Tibial nerve (tissue), 4 donors: ENCODE measurements at regions not wholly inside any gene's neighbourhood (a gene's known extent, or its start where the extent isn't known, plus 50 kb on each side); places are given as distances from the start of the nearest gene placed in this dataset.

Experiments
- DNase-seq, 2 donors: peaks; one replicate each; pipeline ENCODE4 v3.0.0-alpha.2; 2019; ENCODE audit warnings: low spot score in 2 of 2
- H3K27ac ChIP-seq, 4 donors: fragments of 200-600 bp; sonication (generic) in 3 of 4; one replicate each; pipeline ENCODE4 v1.5.1; 2017 to 2019; ENCODE audit warnings: mild to moderate bottlenecking in 1 of 4
- H3K27me3 ChIP-seq, 2 donors: fragments of 200-600 bp; sonication (generic) in 1 of 2; one replicate each; pipeline versions ENCODE4 v1.5.1 to v1.6.0; 2017 to 2019
- H3K36me3 ChIP-seq, 3 donors: fragments of 200-600 bp; sonication (generic); one replicate each; pipeline ENCODE4 v1.5.1; 2018 to 2019
- H3K4me1 ChIP-seq, 4 donors: fragments of 200-600 bp; sonication (generic) in 3 of 4; one replicate each; pipeline ENCODE4 v1.5.1; 2017 to 2019
- H3K4me3 ChIP-seq, 4 donors: fragments of 200-600 bp; sonication (generic) in 3 of 4; one replicate each; pipeline ENCODE4 v1.5.1; 2017 to 2019; ENCODE audit warnings: mild to moderate bottlenecking in 1 of 4, moderate library complexity in 1 of 4
- H3K9me3 ChIP-seq, 4 donors: fragments of 200-600 bp; sonication (generic) in 3 of 4; one replicate each; pipeline ENCODE4 v1.5.1; 2017 to 2019
- EP300 ChIP-seq, 2 donors: sonication (generic); formaldehyde crosslinking; IDR thresholded peaks; one replicate each; pipeline ENCODE4 v1.6.1; 2017; ENCODE audit warnings: antibody characterized with exemption in 2 of 2, mild to moderate bottlenecking in 1 of 2
- POLR2A ChIP-seq, 2 donors: fragments of 450-650 bp; IDR thresholded peaks; one replicate each; pipeline ENCODE4 v1.6.1; 2017; ENCODE audit warnings: antibody characterized with exemption in 2 of 2, mild to moderate bottlenecking in 2 of 2, moderate library complexity in 2 of 2
- WGBS, 2 donors: methylation state at CpG; one replicate each; pipeline ENCODE4 v1.1.5; 2018; 5-methylcytosine and 5-hydroxymethylcytosine counted together
- TF ChIP-seq, protein P1 (sequence below), 5 experiments: fragments of 200-600 bp in 3 of 5; fragments of 450-650 bp in 2 of 5; sonication (generic) in 3 of 5; IDR thresholded peaks; one replicate each; pipeline ENCODE4 v1.5.1; 2016 to 2019; ENCODE audit warnings: antibody characterized with exemption in 5 of 5, mild to moderate bottlenecking in 3 of 5, moderate library complexity in 2 of 5

DNA sequence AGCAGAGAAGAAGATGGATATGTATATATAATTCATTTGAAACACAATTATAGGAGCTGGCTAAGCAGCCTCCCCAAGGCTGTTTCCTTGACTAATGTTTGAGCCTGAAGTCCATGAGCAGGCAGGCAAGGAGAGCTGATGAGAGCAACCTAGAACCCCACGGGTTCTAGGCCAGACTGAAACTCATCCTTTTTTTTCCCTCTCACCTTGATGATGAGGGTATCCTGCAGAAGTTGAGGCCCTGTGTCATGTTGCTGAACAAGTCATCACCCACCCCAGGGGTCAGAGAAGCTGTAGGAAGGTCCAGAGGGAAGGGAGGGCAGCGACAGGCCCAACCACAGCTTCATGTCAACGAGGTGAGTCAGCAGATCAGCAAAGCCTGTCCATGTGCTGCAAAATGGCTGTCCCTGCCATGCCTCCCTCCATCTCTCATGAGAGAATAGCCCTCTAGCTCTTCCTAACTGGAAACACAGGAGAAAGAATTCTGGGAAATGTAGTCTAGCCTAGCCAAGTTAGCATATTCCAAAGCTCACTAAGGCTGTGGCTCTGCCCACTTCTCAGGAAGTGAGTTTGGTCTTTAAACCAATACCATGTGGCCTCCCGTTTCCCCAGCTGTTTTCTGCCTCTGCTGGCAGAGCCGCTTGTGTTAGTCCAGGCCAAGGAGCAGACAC is 91.3 kb upstream of the DTNBP1 start:
- no peak for DNase-seq

DNA sequence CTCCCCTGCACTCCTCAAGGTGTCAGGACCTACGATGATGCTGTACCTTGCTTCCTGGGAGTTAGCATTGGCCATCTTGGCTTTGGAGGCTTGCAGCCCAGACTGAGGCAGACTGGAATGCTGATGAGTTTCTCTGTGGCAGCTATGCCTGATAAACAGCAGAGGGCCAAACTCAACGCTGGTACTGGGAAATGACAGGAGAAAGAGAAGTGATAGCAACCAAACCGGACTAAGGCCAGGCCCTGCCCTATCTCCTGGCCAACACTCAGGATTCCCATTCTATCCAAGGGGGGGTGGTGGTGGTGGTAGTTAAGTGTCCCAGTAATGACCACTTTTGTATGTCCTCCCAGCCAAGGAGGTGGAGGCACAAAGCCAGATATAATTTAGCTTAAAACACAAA is 90.0 kb upstream of the DTNBP1 start:
- no peak for DNase-seq
- Histone ChIP-seq H3K4me1 (peaks cover 0 to 6% (median 0%) of the 10 kb centered on the region in 4 donors), H3K36me3 (no peaks in the 10 kb centered on the region), H3K27me3 (no peaks in the 10 kb centered on the region), H3K27ac (no peak overlapping the region), H3K9me3 (no peaks in the 10 kb centered on the region), H3K4me3 (no peak overlapping the region)
- 70 to 75% methylated on average over 3 of the region's 3 CpGs for WGBS, 2 donors
- TF ChIP-seq POLR2A (IDR thresholded peaks at IDR 0.05) (no peak), EP300 (IDR thresholded peaks at IDR 0.05) (no peak)
- TF ChIP-seq, protein P1, sequence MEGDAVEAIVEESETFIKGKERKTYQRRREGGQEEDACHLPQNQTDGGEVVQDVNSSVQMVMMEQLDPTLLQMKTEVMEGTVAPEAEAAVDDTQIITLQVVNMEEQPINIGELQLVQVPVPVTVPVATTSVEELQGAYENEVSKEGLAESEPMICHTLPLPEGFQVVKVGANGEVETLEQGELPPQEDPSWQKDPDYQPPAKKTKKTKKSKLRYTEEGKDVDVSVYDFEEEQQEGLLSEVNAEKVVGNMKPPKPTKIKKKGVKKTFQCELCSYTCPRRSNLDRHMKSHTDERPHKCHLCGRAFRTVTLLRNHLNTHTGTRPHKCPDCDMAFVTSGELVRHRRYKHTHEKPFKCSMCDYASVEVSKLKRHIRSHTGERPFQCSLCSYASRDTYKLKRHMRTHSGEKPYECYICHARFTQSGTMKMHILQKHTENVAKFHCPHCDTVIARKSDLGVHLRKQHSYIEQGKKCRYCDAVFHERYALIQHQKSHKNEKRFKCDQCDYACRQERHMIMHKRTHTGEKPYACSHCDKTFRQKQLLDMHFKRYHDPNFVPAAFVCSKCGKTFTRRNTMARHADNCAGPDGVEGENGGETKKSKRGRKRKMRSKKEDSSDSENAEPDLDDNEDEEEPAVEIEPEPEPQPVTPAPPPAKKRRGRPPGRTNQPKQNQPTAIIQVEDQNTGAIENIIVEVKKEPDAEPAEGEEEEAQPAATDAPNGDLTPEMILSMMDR (IDR thresholded peaks at IDR 0.05) = no peak

More for the DNA sequence above, 91.3 kb upstream of the DTNBP1 start:
- H3K9me3 ChIP-seq = no peaks in the 10 kb centered on the region
- TF ChIP-seq POLR2A (IDR thresholded peaks at IDR 0.05) (no peak), EP300 (IDR thresholded peaks at IDR 0.05) (no peak)
- TF ChIP-seq, protein P1 (IDR thresholded peaks at IDR 0.05) = no peak
- H3K4me3 ChIP-seq = no peak overlapping the region
- no peaks in the 10 kb centered on the region for H3K27me3 ChIP-seq
- H3K27ac ChIP-seq = no peak overlapping the region
- H3K36me3 ChIP-seq = no peaks in the 10 kb centered on the region
- 79 to 80% methylated on average over 5 of the region's 5 CpGs for WGBS, 2 donors
- H3K4me1 ChIP-seq = peaks cover 0 to 6% (median 0%) of the 10 kb centered on the region in 4 donors

DNA sequence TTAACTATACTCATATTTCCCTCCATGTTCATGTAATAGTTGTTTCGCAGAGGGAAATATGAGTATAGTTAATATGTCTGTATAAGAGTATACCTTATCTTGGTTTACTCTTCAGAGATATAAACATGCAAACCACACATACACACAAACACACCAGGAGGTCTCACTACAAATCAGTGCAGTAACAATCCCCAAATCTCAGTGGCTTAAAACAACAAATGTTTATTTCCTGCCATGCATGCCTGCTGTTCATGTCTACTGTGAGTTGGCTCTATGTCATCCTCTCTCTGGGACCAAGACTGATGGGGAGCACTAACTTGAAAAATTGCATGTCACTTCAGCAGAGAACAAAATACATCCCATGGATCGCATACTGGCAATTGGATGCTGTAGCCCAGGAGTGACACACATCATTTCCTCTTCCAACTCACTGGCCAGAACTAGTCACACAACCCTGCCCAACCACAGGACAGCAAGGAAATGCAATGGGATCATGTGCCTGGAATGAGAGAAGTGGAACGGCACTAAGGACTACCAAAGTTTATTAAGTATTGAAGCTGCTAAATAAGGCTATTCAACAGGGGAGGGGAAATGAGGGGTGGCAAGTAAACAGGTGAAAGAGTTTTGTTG is 89.0 kb upstream of the DTNBP1 start:
- H3K4me1 ChIP-seq = peaks cover 0 to 6% (median 0%) of the 10 kb centered on the region in 4 donors
- H3K36me3 ChIP-seq = no peaks in the 10 kb centered on the region
- no peak overlapping the region for H3K4me3 ChIP-seq
- H3K27me3 ChIP-seq = no peaks in the 10 kb centered on the region
- no peaks in the 10 kb centered on the region for H3K9me3 ChIP-seq
- TF ChIP-seq, protein P1 (IDR thresholded peaks at IDR 0.05) = no peak
- TF ChIP-seq EP300 (IDR thresholded peaks at IDR 0.05) = no peak
- TF ChIP-seq POLR2A (IDR thresholded peaks at IDR 0.05) = no peak
- H3K27ac ChIP-seq = no peak overlapping the region
- 61 to 85% methylated on average over 3 of the region's 3 CpGs for WGBS, 2 donors
- DNase-seq = no peak

GRCh38 chr6:15748341-15748740 is 85.5 kb upstream of the DTNBP1 start:
- TF ChIP-seq, protein P1 (IDR thresholded peaks at IDR 0.05) = no peak
- TF ChIP-seq POLR2A (IDR thresholded peaks at IDR 0.05) = no peak
- no peak for TF ChIP-seq EP300 (IDR thresholded peaks at IDR 0.05)
- 92 to 93% methylated on average over 4 of the region's 4 CpGs for WGBS, 2 donors

DNA sequence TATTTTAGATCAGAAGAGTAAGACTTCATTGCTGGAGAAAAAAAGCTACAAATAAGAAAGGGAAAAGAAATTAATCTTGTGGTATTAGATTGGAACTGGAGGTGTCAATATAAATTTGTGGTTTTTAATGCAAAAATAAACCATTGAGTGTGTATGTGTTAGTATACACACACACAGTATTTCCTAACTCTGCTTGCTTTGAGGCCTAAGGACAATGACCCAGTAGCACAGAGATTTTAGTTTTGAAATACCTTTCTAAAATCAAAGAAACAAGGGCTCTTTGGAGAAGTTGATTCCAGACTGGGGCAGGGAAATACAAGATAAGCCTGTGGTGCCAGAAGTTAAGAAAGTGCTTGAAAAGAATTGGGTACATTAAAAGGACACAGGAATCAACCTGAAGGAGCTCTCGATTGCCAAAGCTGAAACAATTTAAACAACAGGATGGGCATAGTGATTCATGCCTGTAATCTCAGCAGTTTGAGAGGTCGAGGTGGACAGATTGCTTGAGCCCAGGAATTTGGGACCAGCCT is 84.6 kb upstream of the DTNBP1 start:
- no peak overlapping the region for H3K27ac ChIP-seq
- no peaks in the 10 kb centered on the region for H3K36me3 ChIP-seq
- no peaks in the 10 kb centered on the region for H3K4me1 ChIP-seq
- no peak overlapping the region for H3K4me3 ChIP-seq
- H3K27me3 ChIP-seq = no peaks in the 10 kb centered on the region
- no peak for DNase-seq
- no peaks in the 10 kb centered on the region for H3K9me3 ChIP-seq
- WGBS, 2 donors = 81 to 83% methylated on average over 2 of the region's 2 CpGs
- TF ChIP-seq EP300 (IDR thresholded peaks at IDR 0.05) (no peak), POLR2A (IDR thresholded peaks at IDR 0.05) (no peak)
- TF ChIP-seq, protein P1 (IDR thresholded peaks at IDR 0.05) = no peak

More at GRCh38 chr6:15748341-15748740, 85.5 kb upstream of the DTNBP1 start:
- Histone ChIP-seq H3K27ac (no peak overlapping the region), H3K9me3 (no peaks in the 10 kb centered on the region), H3K4me3 (no peak overlapping the region), H3K36me3 (no peaks in the 10 kb centered on the region), H3K27me3 (no peaks in the 10 kb centered on the region), H3K4me1 (no peaks in the 10 kb centered on the region)
- DNase-seq = no peak
